Aorta (tissue), 5 donors: ENCODE measurements at regions not wholly inside any gene's neighbourhood (a gene's known extent, or its start where the extent isn't known, plus 50 kb on each side); places are given as distances from the start of the nearest gene placed in this dataset.
"Not testable (repeated sequence)": the region's sequence is repeated elsewhere in the genome, so short reads cannot be mapped to it uniquely, and the experiment has no call there.

ENCODE experiments used
- ATAC-seq: fragments of 200-7000 bp; cut with Tn5 transposase; one replicate; pipeline ENCODE4 v1.9.1; 2022; ENCODE audit warnings: moderate library complexity; ENCODE audit not compliant: low FRiP score
- DNase-seq, 2 donors: peaks; one replicate each; pipeline ENCODE4 v3.0.0-alpha.2; 2020
- H3K27ac ChIP-seq, 2 donors: one replicate each; pipeline ENCODE4 v1.5.1; 2013; ENCODE audit warnings: low read length in 2 of 2, mild to moderate bottlenecking in 2 of 2, moderate library complexity in 2 of 2, control low read depth in 1 of 2, inconsistent platforms in 1 of 2, low read depth in 1 of 2
- H3K27me3 ChIP-seq, 2 donors: one replicate each; pipeline ENCODE4 v1.6.1; 2013; ENCODE audit warnings: control low read depth in 1 of 2, low read length in 1 of 2, mild to moderate bottlenecking in 1 of 2, moderate library complexity in 1 of 2; ENCODE audit not compliant: insufficient read depth in 2 of 2, control insufficient read depth in 1 of 2
- H3K36me3 ChIP-seq, 2 donors: one replicate each; pipeline ENCODE4 v1.6.1; 2013; ENCODE audit warnings: control low read depth in 1 of 2, low read length in 1 of 2, mild to moderate bottlenecking in 1 of 2; ENCODE audit not compliant: insufficient read depth in 2 of 2, control insufficient read depth in 1 of 2
- H3K4me1 ChIP-seq, 2 donors: one replicate each; pipeline ENCODE4 v1.6.1; 2013; ENCODE audit warnings: low read length in 2 of 2, control low read depth in 1 of 2, mild to moderate bottlenecking in 1 of 2, moderate library complexity in 1 of 2; ENCODE audit not compliant: insufficient read depth in 2 of 2, control insufficient read depth in 1 of 2
- H3K4me3 ChIP-seq, 2 donors: one replicate each; pipeline ENCODE4 v1.5.1; 2013; ENCODE audit warnings: low read length in 2 of 2, control low read depth in 1 of 2, mild to moderate bottlenecking in 1 of 2
- H3K9me3 ChIP-seq: one replicate; pipeline ENCODE4 v1.6.1; 2013; ENCODE audit warnings: mild to moderate bottlenecking, low read length; ENCODE audit not compliant: control insufficient read depth
- WGBS, 2 donors: extraction: QIAGEN DNeasy Blood & Tissue Kit; methylation state at CpG; one replicate each; pipeline ENCODE4 v1.1.7; 2013; 5-methylcytosine and 5-hydroxymethylcytosine counted together
- intact Hi-C, 2 donors: fragments of 100-400 bp; cut with DNase I; formaldehyde crosslinking; loops; one replicate each; pipeline versions ENCODE4 v1.14.2 to v1.15.0; 2022
- donor health status: healthy with polysubstance abuse.
- donor health status: Bipolar disorder and iron deficiency.
- donor health status: DM: no; HTN: no; CAD: no.
- donor health status: DM: no; HTN: no; CAD: no.
- donor health status: DM: yes; HTN: yes; CAD: no.

GRCh38 chr11:98056945-98057344 is 963.8 kb upstream of the CNTN5 start:
- no peaks in the 10 kb centered on the region for H3K9me3 ChIP-seq
- H3K27me3 ChIP-seq, result no peaks in the 10 kb centered on the region
- no peaks in the 10 kb centered on the region for H3K36me3 ChIP-seq
- intact Hi-C loops, result no loop called here
- WGBS, 2 donors, result 36 to 47% methylated on average over 1 of the region's 1 CpG
- no peak overlapping the region for H3K4me3 ChIP-seq
- ATAC-seq (no peak), DNase-seq (no peak)
- no peaks in the 10 kb centered on the region for H3K4me1 ChIP-seq
- H3K27ac ChIP-seq, result no peak overlapping the region

GRCh38 chr11:98059488-98059887 is 961.3 kb upstream of the CNTN5 start:
- intact Hi-C loops, result no loop called here
- Histone ChIP-seq H3K9me3 (no peaks in the 10 kb centered on the region), H3K4me3 (no peak overlapping the region), H3K27ac (no peak overlapping the region), H3K27me3 (no peaks in the 10 kb centered on the region), H3K4me1 (no peaks in the 10 kb centered on the region), H3K36me3 (no peaks in the 10 kb centered on the region)
- no peak for ATAC-seq
- DNase-seq, result no peak
- 73 to 77% methylated on average over 7 of the region's 7 CpGs for WGBS, 2 donors

- WGBS, 2 donors, result 72 to 74% methylated on average over 1 of the region's 1 CpG
- Histone ChIP-seq H3K27me3 (no peaks in the 10 kb centered on the region), H3K9me3 (no peaks in the 10 kb centered on the region), H3K36me3 (no peaks in the 10 kb centered on the region), H3K27ac (no peak overlapping the region), H3K4me3 (no peak overlapping the region), H3K4me1 (no peaks in the 10 kb centered on the region)
- no peak for DNase-seq
- intact Hi-C loops, result no loop called here
- no peak for ATAC-seq
Measured at GRCh38 chr11:98060759-98061158, 960.0 kb upstream of the CNTN5 start.

- no peak for DNase-seq
- Histone ChIP-seq H3K27me3 (no peaks in the 10 kb centered on the region), H3K4me1 (no peaks in the 10 kb centered on the region), H3K9me3 (no peaks in the 10 kb centered on the region), H3K27ac (no peak overlapping the region), H3K36me3 (no peaks in the 10 kb centered on the region), H3K4me3 (no peak overlapping the region)
- no peak for ATAC-seq
- intact Hi-C loops, result no loop called here
- 44 to 47% methylated on average over 2 of the region's 2 CpGs for WGBS, 2 donors
Measured at GRCh38 chr11:98061858-98062257, 958.9 kb upstream of the CNTN5 start.

GRCh38 chr11:98062714-98063113 is 958.0 kb upstream of the CNTN5 start:
- H3K36me3 ChIP-seq, result no peaks in the 10 kb centered on the region
- no peak for ATAC-seq

GRCh38 chr11:98068251-98068650 is 952.5 kb upstream of the CNTN5 start:
- DNase-seq (no peak), ATAC-seq (no peak)
- intact Hi-C loops, result no loop called here
- Histone ChIP-seq H3K4me1 (no peaks in the 10 kb centered on the region), H3K27ac (no peak overlapping the region), H3K36me3 (no peaks in the 10 kb centered on the region), H3K9me3 (no peaks in the 10 kb centered on the region), H3K4me3 (no peak overlapping the region), H3K27me3 (no peaks in the 10 kb centered on the region)
- WGBS, 2 donors, result 72 to 75% methylated on average over 1 of the region's 1 CpG

More at GRCh38 chr11:98062714-98063113, 958.0 kb upstream of the CNTN5 start:
- no peaks in the 10 kb centered on the region for H3K9me3 ChIP-seq
- H3K27me3 ChIP-seq, result no peaks in the 10 kb centered on the region
- H3K4me3 ChIP-seq, result no peak overlapping the region
- DNase-seq, result no peak
- intact Hi-C loops, result no loop called here
- no peaks in the 10 kb centered on the region for H3K4me1 ChIP-seq
- WGBS, 2 donors, result 86 to 93% methylated on average over 1 of the region's 1 CpG
- H3K27ac ChIP-seq, result no peak overlapping the region

GRCh38 chr11:98069147-98069546 is 951.6 kb upstream of the CNTN5 start:
- H3K36me3 ChIP-seq, H3K4me1 ChIP-seq, H3K4me3 ChIP-seq, H3K27me3 ChIP-seq, H3K9me3 ChIP-seq, ATAC-seq, intact Hi-C loops, DNase-seq, H3K27ac ChIP-seq: not testable (repeated sequence)
- 88 to 90% methylated on average over 16 of the region's 16 CpGs for WGBS, 2 donors

- Histone ChIP-seq H3K36me3 (no peaks in the 10 kb centered on the region), H3K9me3 (no peaks in the 10 kb centered on the region), H3K27me3 (no peaks in the 10 kb centered on the region), H3K4me3 (no peak overlapping the region), H3K27ac (no peak overlapping the region), H3K4me1 (no peaks in the 10 kb centered on the region)
- intact Hi-C loops, result no loop called here
- 87% methylated on average over 13 of the region's 13 CpGs for WGBS, 2 donors
- ATAC-seq, result no peak
- no peak for DNase-seq
Measured at GRCh38 chr11:98069861-98070260, 950.9 kb upstream of the CNTN5 start.

- intact Hi-C loops, result no loop called here
- H3K27ac ChIP-seq, result no peak overlapping the region
- H3K4me3 ChIP-seq, result no peak overlapping the region
- DNase-seq (no peak), ATAC-seq (no peak)
- no peaks in the 10 kb centered on the region for H3K4me1 ChIP-seq
- H3K27me3 ChIP-seq, result no peaks in the 10 kb centered on the region
- WGBS, 2 donors, result 80 to 83% methylated on average over 3 of the region's 3 CpGs
- H3K9me3 ChIP-seq, result no peaks in the 10 kb centered on the region
- no peaks in the 10 kb centered on the region for H3K36me3 ChIP-seq
Measured at GRCh38 chr11:98090861-98091505, 929.8 kb upstream of the CNTN5 start.
